ENCODE measurements at regions not wholly inside any gene's neighbourhood (a gene's known extent, or its start where the extent isn't known, plus 50 kb on each side); places are given as distances from the start of the nearest gene placed in this dataset.
A peak's percentile ranks its signal among the peaks of the same experiment; 100 is the strongest.

- Histone ChIP-seq H3K27me3 (ENCODE audit: control insufficient read depth, insufficient read depth, low read length) (no peaks in the 10 kb centered on the region), H3K4me1 (ENCODE audit: control insufficient read depth, insufficient read depth, low read length) (no peaks in the 10 kb centered on the region), H3K36me3 (ENCODE audit: control insufficient read depth, insufficient read depth, low read length) (no peaks in the 10 kb centered on the region), H3K27ac (ENCODE audit: low read length) (peak overlapping the region; percentile 48; the same call in 1 of the 2 replicates), H3K9me3 (ENCODE audit: control insufficient read depth, insufficient read depth, low read depth, low read length) (peaks cover 17% of the 10 kb centered on the region), H3K4me3 (ENCODE audit: low read depth in 2 of 2, low read length in 2 of 2) (no peak overlapping the region)
- ChIA-PET POLR2A (interaction anchor here (0.6 kb wide), 1 partner anchor 55 kb away, joined by 3 read pairs; no protein-coding TSS in a partner anchor), CTCF (no interaction called here)
- intact Hi-C loops (cut with micrococcal nuclease; ENCODE audit: unreplicated experiment) (loop anchor here (10.0 kb wide), 1 partner anchor 796 kb away; the partner anchor contains the start of gene ZNF608), in situ Hi-C loops (cut with HindIII; ENCODE audit: low pct_unique_long_range_greater_than_20kb, low sequenced_read_pairs) (no loop called here)
- ATAC-seq = no peak
- BruUV-seq (replicated peaks) = no TSS peak
- DNase-seq (ENCODE audit: low read depth, low spot score) = no peak
- TF ChIP-seq SIN3A (IDR thresholded peaks at IDR 0.05; ENCODE audit: borderline replicate concordance, insufficient read depth, low read depth, low read length) (no peak), TCF7L2 (IDR thresholded peaks at IDR 0.05; ENCODE audit: low read depth, low read length) (no peak), CTCF (IDR thresholded peaks at IDR 0.05) (no peak), POLR2AphosphoS5 (IDR thresholded peaks at IDR 0.05; ENCODE audit: low read depth, low read length) (no peak), REST (IDR thresholded peaks at IDR 0.05; ENCODE audit: insufficient read depth in 1 of 2, low read depth in 2 of 2, low read length in 1 of 2) (no peak)
Observed at GRCh38 chr5:125541085-125541484, 794.6 kb upstream of the ZNF608 start.

DNA sequence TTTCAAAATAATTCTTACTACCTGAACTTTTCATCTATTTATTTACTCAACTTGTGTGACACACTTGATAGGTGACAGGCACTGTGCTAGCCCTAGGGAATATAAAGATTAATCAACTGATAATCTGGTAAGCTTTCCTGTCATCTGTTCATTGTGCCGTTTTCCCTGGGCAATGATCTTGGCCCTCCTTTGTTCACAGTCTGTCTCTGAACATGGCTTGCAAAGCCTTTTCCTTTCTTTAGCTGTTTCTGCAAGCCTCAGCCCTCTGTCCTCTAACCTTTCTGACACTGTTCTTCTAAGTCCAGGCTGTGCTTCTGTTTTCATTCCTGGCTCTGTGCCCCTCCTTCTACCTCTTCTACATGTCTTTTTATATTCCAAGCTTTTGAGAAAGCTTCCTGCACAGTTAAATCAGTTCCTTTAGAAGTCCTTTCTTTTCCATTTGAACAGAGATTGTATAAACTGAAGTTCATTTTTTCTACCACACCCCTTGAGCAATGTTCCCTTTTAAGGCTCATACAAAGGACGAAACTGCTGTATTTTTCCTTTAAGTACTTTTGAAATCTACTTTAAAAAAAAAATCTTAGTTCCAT is 803.0 kb upstream of the ZNF608 start:
- no peaks in the 10 kb centered on the region for H3K27me3 ChIP-seq (ENCODE audit: control insufficient read depth, insufficient read depth, low read length)
- TF ChIP-seq CTCF (IDR thresholded peaks at IDR 0.05) (no peak), POLR2AphosphoS5 (IDR thresholded peaks at IDR 0.05; ENCODE audit: low read depth, low read length) (peak; percentile 52; the same call in 1 of the 2 replicates), SIN3A (IDR thresholded peaks at IDR 0.05; ENCODE audit: borderline replicate concordance, insufficient read depth, low read depth, low read length) (no peak), TCF7L2 (IDR thresholded peaks at IDR 0.05; ENCODE audit: low read depth, low read length) (peak; percentile 80)
- CTCF ChIA-PET = no interaction called here
- no peaks in the 10 kb centered on the region for H3K36me3 ChIP-seq (ENCODE audit: control insufficient read depth, insufficient read depth, low read length)
- DNase-seq (ENCODE audit: low read depth, low spot score) = no peak
- H3K9me3 ChIP-seq (ENCODE audit: control insufficient read depth, insufficient read depth, low read depth, low read length) = peaks cover 7% of the 10 kb centered on the region; the same call in 1 of the 2 replicates
- in situ Hi-C loops (cut with HindIII; ENCODE audit: low pct_unique_long_range_greater_than_20kb, low sequenced_read_pairs) (no loop called here), intact Hi-C loops (cut with micrococcal nuclease; ENCODE audit: unreplicated experiment) (loop anchor here (10.0 kb wide), 1 partner anchor 805 kb away; the partner anchor contains the start of gene ZNF608)
- H3K27ac ChIP-seq (ENCODE audit: low read length) = peak overlapping the region; percentile 94
- peak; percentile 90 for ATAC-seq
- no TSS peak for BruUV-seq (replicated peaks)
- POLR2A ChIA-PET = interaction anchor here (0.5 to 0.6 kb wide), 3 partner anchors 10 to 529 kb away, joined by 3 read pairs; no protein-coding TSS in a partner anchor
- H3K4me3 ChIP-seq (ENCODE audit: low read depth in 2 of 2, low read length in 2 of 2) = no peak overlapping the region
- peaks cover 29% of the 10 kb centered on the region for H3K4me1 ChIP-seq (ENCODE audit: control insufficient read depth, insufficient read depth, low read length)
